ENCODE measurements at regions not wholly inside any gene's neighbourhood (a gene's known extent, or its start where the extent isn't known, plus 50 kb on each side); places are given as distances from the start of the nearest gene placed in this dataset.
"Not testable (repeated sequence)": the region's sequence is repeated elsewhere in the genome, so short reads cannot be mapped to it uniquely, and the experiment has no call there.

GRCh38 chrX:33989936-33990335 is 142.2 kb downstream of the FAM47A start:
- no peak for DNase-seq (ENCODE audit: low read depth)

GRCh38 chrX:33987458-33987857 is 144.7 kb downstream of the FAM47A start:
- DNase-seq (ENCODE audit: low read depth): no peak

- DNase-seq (ENCODE audit: low read depth): no peak
Measured at GRCh38 chrX:33974676-33975075, 157.4 kb downstream of the FAM47A start.

GRCh38 chrX:33970028-33970967 is 161.8 kb downstream of the FAM47A start:
- DNase-seq (ENCODE audit: low read depth): no peak

- DNase-seq (ENCODE audit: low read depth): no peak
Measured at GRCh38 chrX:33969105-33969504, 163.0 kb downstream of the FAM47A start.

GRCh38 chrX:33968611-33969010 is 163.5 kb downstream of the FAM47A start:
- no peak for DNase-seq (ENCODE audit: low read depth)

GRCh38 chrX:33949300-33949699 is 182.8 kb downstream of the FAM47A start:
- DNase-seq (ENCODE audit: low read depth): no peak

- DNase-seq (ENCODE audit: low read depth): not testable (repeated sequence)
Measured at GRCh38 chrX:33926249-33926648, 205.9 kb downstream of the FAM47A start.

GRCh38 chrX:33923262-33923661 is 208.9 kb downstream of the FAM47A start:
- no peak for DNase-seq (ENCODE audit: low read depth)

- DNase-seq (ENCODE audit: low read depth): no peak
Measured at GRCh38 chrX:33909836-33910235, 222.3 kb downstream of the FAM47A start.

GRCh38 chrX:33908898-33909297 is 223.2 kb downstream of the FAM47A start:
- no peak for DNase-seq (ENCODE audit: low read depth)

GRCh38 chrX:33908074-33908473 is 224.0 kb downstream of the FAM47A start:
- DNase-seq (ENCODE audit: low read depth): no peak

- DNase-seq (ENCODE audit: low read depth): no peak
Measured at GRCh38 chrX:33906971-33907370, 225.1 kb downstream of the FAM47A start.

- no peak for DNase-seq (ENCODE audit: low read depth)
Measured at GRCh38 chrX:33892670-33893069, 239.4 kb downstream of the FAM47A start.

GRCh38 chrX:33855251-33855650 is 276.9 kb downstream of the FAM47A start:
- no peak for DNase-seq (ENCODE audit: low read depth)

- DNase-seq (ENCODE audit: low read depth): not testable (repeated sequence)
Measured at GRCh38 chrX:33852146-33852545, 280.0 kb downstream of the FAM47A start.

GRCh38 chrX:33840176-33840575 is 291.9 kb downstream of the FAM47A start:
- no peak for DNase-seq (ENCODE audit: low read depth)

GRCh38 chrX:33831211-33831610 is 300.9 kb downstream of the FAM47A start:
- DNase-seq (ENCODE audit: low read depth): no peak

GRCh38 chrX:33817266-33817665 is 314.8 kb downstream of the FAM47A start:
- DNase-seq (ENCODE audit: low read depth): no peak

- DNase-seq (ENCODE audit: low read depth): no peak
Measured at GRCh38 chrX:33808636-33809035, 323.5 kb downstream of the FAM47A start.

- DNase-seq (ENCODE audit: low read depth): no peak
Measured at GRCh38 chrX:33784548-33784947, 347.6 kb downstream of the FAM47A start.

- no peak for DNase-seq (ENCODE audit: low read depth)
Measured at GRCh38 chrX:33741807-33742206, 390.3 kb downstream of the FAM47A start.

- DNase-seq (ENCODE audit: low read depth): no peak
Measured at GRCh38 chrX:33735182-33735581, 396.9 kb downstream of the FAM47A start.
